Ovary (tissue), 7 donors: ENCODE measurements at regions not wholly inside any gene's neighbourhood (a gene's known extent, or its start where the extent isn't known, plus 50 kb on each side); places are given as distances from the start of the nearest gene placed in this dataset.

Experiments
- DNase-seq, 5 donors: peaks; one replicate each; pipeline ENCODE4 v3.0.0-alpha.2; 2019 to 2020
- H3K27ac ChIP-seq, 2 donors: fragments of 200-600 bp; one replicate each; pipeline versions ENCODE4 v1.5.1 to v1.8.0; 2019 to 2022
- H3K27me3 ChIP-seq: fragments of 200-600 bp; one replicate; pipeline ENCODE4 v1.8.0; 2022
- H3K36me3 ChIP-seq: fragments of 200-600 bp; sonication (generic); one replicate; pipeline ENCODE4 v1.5.1; 2019
- H3K4me1 ChIP-seq: one replicate; pipeline ENCODE4 v1.8.1; 2013; ENCODE audit warnings: mild to moderate bottlenecking, moderate library complexity; ENCODE audit not compliant: insufficient read depth
- H3K4me3 ChIP-seq: fragments of 200-600 bp; sonication (generic); one replicate; pipeline ENCODE4 v1.5.1; 2017
- H3K9me3 ChIP-seq, 2 donors: fragments of 200-600 bp in 1 of 2; sonication (generic) in 1 of 2; one replicate each; pipeline versions ENCODE4 v1.5.1 to v1.8.1; 2013 to 2019; ENCODE audit warnings: mild to moderate bottlenecking in 1 of 2, moderate library complexity in 1 of 2
- CTCF ChIP-seq, 3 donors: fragments of 450-650 bp in 2 of 3; fragments of 200-600 bp in 1 of 3; IDR thresholded peaks; one replicate each; pipeline versions ENCODE4 v1.5.1 to v1.8.0; 2016 to 2022; ENCODE audit warnings: antibody characterized with exemption in 3 of 3, mild to moderate bottlenecking in 1 of 3
- EP300 ChIP-seq: sonication (generic); formaldehyde crosslinking; IDR thresholded peaks from one replicate; pipeline ENCODE4 v1.6.1; 2017; ENCODE audit warnings: antibody characterized with exemption
- POLR2A ChIP-seq: fragments of 450-650 bp; IDR thresholded peaks from one replicate; pipeline ENCODE4 v1.6.1; 2017; ENCODE audit warnings: antibody characterized with exemption, mild to moderate bottlenecking, moderate library complexity
- WGBS, 3 donors: extraction: QIAGEN DNeasy Blood & Tissue Kit in 1 of 3; methylation state at CpG; one replicate each; pipeline versions ENCODE4 v1.1.5 to v1.1.7; 2013 to 2017; 5-methylcytosine and 5-hydroxymethylcytosine counted together
- intact Hi-C, 4 donors: fragments of 100-400 bp; cut with DNase I; formaldehyde crosslinking; loops; one replicate each; pipeline versions ENCODE4 v1.11.0 to v1.15.1; 2022 to 2023
- donor health status: DM: no; HTN: no; CAD: no; lungs with moderate emphysema.
- donor health status: DM: no; HTN: no; CAD: no.
- donor health status: Bipolar disorder and iron deficiency.
- donor health status: DM: no; HTN: no; CAD: no.
- donor health status: DM: yes; HTN: yes; CAD: no.

GRCh38 chr2:195521589-195521988 is 135.4 kb upstream of the SLC39A10 start:
- no peak overlapping the region for H3K27ac ChIP-seq
- no peak overlapping the region for H3K4me3 ChIP-seq
- intact Hi-C loops = no loop called here
- no peaks in the 10 kb centered on the region for H3K4me1 ChIP-seq
- TF ChIP-seq CTCF (IDR thresholded peaks at IDR 0.05) (no peak), POLR2A (no peak)
- no peaks in the 10 kb centered on the region for H3K9me3 ChIP-seq
- no peaks in the 10 kb centered on the region for H3K36me3 ChIP-seq
- no peak for DNase-seq
- H3K27me3 ChIP-seq = no peaks in the 10 kb centered on the region
- 53 to 57% (median 55%) methylated on average over 3 of the region's 3 CpGs for WGBS, 3 donors

- no peak overlapping the region for H3K4me3 ChIP-seq
- H3K36me3 ChIP-seq = no peaks in the 10 kb centered on the region
- no peaks in the 10 kb centered on the region for H3K27me3 ChIP-seq
- H3K27ac ChIP-seq = no peak overlapping the region
- intact Hi-C loops = no loop called here
- 34 to 51% (median 46%) methylated on average over 5 of the region's 5 CpGs for WGBS, 3 donors
- DNase-seq = no peak
- H3K4me1 ChIP-seq = no peaks in the 10 kb centered on the region
- TF ChIP-seq POLR2A (no peak), CTCF (IDR thresholded peaks at IDR 0.05) (no peak), EP300 (no peak)
- H3K9me3 ChIP-seq = no peaks in the 10 kb centered on the region
Measured at GRCh38 chr2:195520671-195521155, 136.3 kb upstream of the SLC39A10 start.

GRCh38 chr2:195515551-195515950 is 141.5 kb upstream of the SLC39A10 start:
- TF ChIP-seq POLR2A = no peak
- Histone ChIP-seq H3K9me3 (no peaks in the 10 kb centered on the region), H3K4me1 (no peaks in the 10 kb centered on the region), H3K36me3 (no peaks in the 10 kb centered on the region), H3K27ac (no peak overlapping the region), H3K27me3 (no peaks in the 10 kb centered on the region), H3K4me3 (no peak overlapping the region)
- no peak for DNase-seq
- intact Hi-C loops = no loop called here
- 95 to 98% (median 97%) methylated on average over 22 to 24 of the region's 24 CpGs for WGBS, 3 donors

GRCh38 chr2:195514365-195514764 is 142.7 kb upstream of the SLC39A10 start:
- DNase-seq = no peak
- Histone ChIP-seq H3K36me3 (no peaks in the 10 kb centered on the region), H3K27me3 (no peaks in the 10 kb centered on the region), H3K27ac (no peak overlapping the region), H3K4me1 (no peaks in the 10 kb centered on the region), H3K9me3 (no peaks in the 10 kb centered on the region), H3K4me3 (no peak overlapping the region)
- intact Hi-C loops = no loop called here
- WGBS, 3 donors = 69 to 88% (median 85%) methylated on average over 2 of the region's 2 CpGs
- TF ChIP-seq EP300 (no peak), POLR2A (no peak), CTCF (IDR thresholded peaks at IDR 0.05) (no peak)

GRCh38 chr2:195513119-195513518 is 143.9 kb upstream of the SLC39A10 start:
- Histone ChIP-seq H3K27me3 (no peaks in the 10 kb centered on the region), H3K4me3 (no peak overlapping the region), H3K36me3 (no peaks in the 10 kb centered on the region), H3K4me1 (no peaks in the 10 kb centered on the region), H3K9me3 (no peaks in the 10 kb centered on the region), H3K27ac (no peak overlapping the region)
- intact Hi-C loops = no loop called here
- TF ChIP-seq EP300 (no peak), POLR2A (no peak)
- WGBS, 3 donors = 68 to 71% (median 70%) methylated on average over 9 of the region's 9 CpGs
- DNase-seq = no peak

- 88 to 100% (median 90%) methylated on average over 1 of the region's 1 CpG for WGBS, 3 donors
- H3K27me3 ChIP-seq = no peaks in the 10 kb centered on the region
- H3K4me1 ChIP-seq = no peaks in the 10 kb centered on the region
- no peak for DNase-seq
- H3K4me3 ChIP-seq = no peak overlapping the region
- intact Hi-C loops = no loop called here
- no peaks in the 10 kb centered on the region for H3K36me3 ChIP-seq
- TF ChIP-seq CTCF (IDR thresholded peaks at IDR 0.05) (no peak), EP300 (no peak), POLR2A (no peak)
- H3K9me3 ChIP-seq = no peaks in the 10 kb centered on the region
- no peak overlapping the region for H3K27ac ChIP-seq
Measured at GRCh38 chr2:195509551-195509950, 147.5 kb upstream of the SLC39A10 start.
